IgD-negative memory B cell (primary cell): ENCODE measurements at regions not wholly inside any gene's neighbourhood (a gene's known extent, or its start where the extent isn't known, plus 50 kb on each side); places are given as distances from the start of the nearest gene placed in this dataset.
A peak's percentile ranks its signal among the peaks of the same experiment; 100 is the strongest.

Source experiments
- H3K27ac Mint-ChIP-seq, 3 donors: one replicate each; pipeline ENCODE4 v1.8.0; 2020 to 2022; ENCODE audit warnings: mild to moderate bottlenecking in 3 of 3, mixed read lengths in 3 of 3, moderate library complexity in 1 of 3
- H3K27me3 Mint-ChIP-seq: one replicate; pipeline ENCODE4 v1.8.0; 2021; ENCODE audit warnings: mixed read lengths
- H3K36me3 Mint-ChIP-seq: one replicate; pipeline ENCODE4 v1.8.0; 2020; ENCODE audit warnings: mild to moderate bottlenecking, mixed read lengths
- H3K4me1 Mint-ChIP-seq, 3 donors: one replicate each; pipeline ENCODE4 v1.8.0; 2020 to 2022; ENCODE audit warnings: mixed read lengths in 3 of 3, mild to moderate bottlenecking in 1 of 3
- H3K4me3 Mint-ChIP-seq, 4 donors: one replicate each; pipeline ENCODE4 v1.8.0; 2020 to 2022; ENCODE audit warnings: mild to moderate bottlenecking in 4 of 4, mixed read lengths in 4 of 4, moderate library complexity in 3 of 4
- H3K9me3 Mint-ChIP-seq, 3 donors: one replicate each; pipeline ENCODE4 v1.8.0; 2020 to 2021; ENCODE audit warnings: mixed read lengths in 3 of 3, mild to moderate bottlenecking in 1 of 3

DNA sequence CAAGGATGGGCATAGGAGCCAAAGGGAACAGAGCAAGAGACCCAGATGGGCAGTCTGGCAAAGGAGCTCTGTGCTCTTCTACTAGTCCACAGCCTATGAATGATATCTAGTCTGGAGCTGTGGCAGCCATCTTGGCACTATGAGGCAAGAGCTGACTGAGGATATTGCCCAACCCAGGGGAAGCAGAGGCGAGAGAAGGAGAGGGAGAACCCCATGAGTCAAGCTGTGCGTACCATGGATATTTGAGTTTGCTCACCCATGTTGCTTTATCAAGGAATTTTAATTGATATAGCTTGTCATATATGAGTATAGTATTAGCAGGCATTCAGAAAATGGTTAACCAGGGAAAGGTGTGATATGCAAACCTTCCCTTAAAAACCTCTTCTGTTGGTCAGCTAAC, 420.9 kb downstream of the PRDM2 start:
- Mint-ChIP-seq H3K9me3 (peaks cover 3 to 13% (median 12%) of the 10 kb centered on the region in 3 donors), H3K27ac (no peak overlapping the region), H3K4me1 (no peaks in the 10 kb centered on the region), H3K36me3 (peaks cover 2% of the 10 kb centered on the region), H3K4me3 (no peak overlapping the region), H3K27me3 (peaks cover 11% of the 10 kb centered on the region)

- H3K27me3 Mint-ChIP-seq, result peaks cover 5% of the 10 kb centered on the region
- H3K4me1 Mint-ChIP-seq, result no peaks in the 10 kb centered on the region
- H3K9me3 Mint-ChIP-seq, result peaks cover 0 to 8% (median 3%) of the 10 kb centered on the region in 3 donors
- H3K27ac Mint-ChIP-seq, result no peak overlapping the region
- H3K36me3 Mint-ChIP-seq, result no peaks in the 10 kb centered on the region
- H3K4me3 Mint-ChIP-seq, result no peak overlapping the region
Measured at GRCh38 chr1:14128096-14128495, 428.1 kb downstream of the PRDM2 start.

DNA sequence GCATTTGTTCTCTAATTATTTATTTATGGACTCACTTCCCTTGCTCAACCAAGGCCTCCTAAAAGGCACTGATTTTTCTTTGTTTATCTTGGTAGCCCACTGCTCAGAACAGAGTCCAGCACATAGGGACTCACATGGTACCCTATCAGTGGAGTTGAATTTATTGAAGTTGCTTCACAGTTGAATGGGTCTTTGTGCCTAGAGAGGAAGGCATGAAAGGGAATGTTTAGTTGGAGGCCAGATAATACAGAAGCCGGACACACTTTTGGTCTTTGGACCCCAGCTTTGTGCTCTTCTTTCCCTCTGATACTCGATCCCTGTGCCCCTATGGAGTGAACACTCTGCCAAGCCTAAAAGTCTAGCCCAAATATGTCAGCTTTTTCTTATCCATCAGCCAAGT, 429.0 kb downstream of the PRDM2 start:
- no peaks in the 10 kb centered on the region for H3K36me3 Mint-ChIP-seq
- no peaks in the 10 kb centered on the region for H3K4me1 Mint-ChIP-seq
- peaks cover 0 to 6% (median 3%) of the 10 kb centered on the region in 3 donors for H3K9me3 Mint-ChIP-seq

DNA sequence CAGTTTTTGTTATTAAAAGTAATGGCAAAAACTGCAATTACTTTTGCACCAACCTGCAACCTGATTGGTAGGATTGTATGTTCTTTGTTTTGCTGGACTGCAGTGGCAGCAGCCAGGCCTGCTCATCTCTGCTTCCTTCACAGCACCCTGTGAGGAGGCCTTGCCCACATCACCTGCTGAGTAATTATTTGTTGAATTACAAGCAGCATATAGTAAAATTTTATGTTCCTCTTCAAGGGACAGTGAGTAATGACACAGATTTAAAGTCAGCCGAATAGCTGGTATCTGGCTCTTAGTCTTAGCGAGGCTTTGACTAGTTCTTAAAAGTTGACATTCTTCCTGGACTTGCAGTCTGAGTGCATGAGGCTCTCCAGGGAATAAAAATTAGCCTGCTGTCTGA, 435.1 kb downstream of the PRDM2 start:
- Mint-ChIP-seq H3K4me3 (no peak overlapping the region), H3K27ac (no peak overlapping the region), H3K4me1 (no peaks in the 10 kb centered on the region), H3K9me3 (peaks cover 0 to 3% (median 0%) of the 10 kb centered on the region in 3 donors), H3K27me3 (peaks cover 2% of the 10 kb centered on the region), H3K36me3 (no peaks in the 10 kb centered on the region)

More for the DNA sequence above, 429.0 kb downstream of the PRDM2 start:
- no peak overlapping the region for H3K4me3 Mint-ChIP-seq
- H3K27me3 Mint-ChIP-seq, result peaks cover 5% of the 10 kb centered on the region
- no peak overlapping the region for H3K27ac Mint-ChIP-seq

DNA sequence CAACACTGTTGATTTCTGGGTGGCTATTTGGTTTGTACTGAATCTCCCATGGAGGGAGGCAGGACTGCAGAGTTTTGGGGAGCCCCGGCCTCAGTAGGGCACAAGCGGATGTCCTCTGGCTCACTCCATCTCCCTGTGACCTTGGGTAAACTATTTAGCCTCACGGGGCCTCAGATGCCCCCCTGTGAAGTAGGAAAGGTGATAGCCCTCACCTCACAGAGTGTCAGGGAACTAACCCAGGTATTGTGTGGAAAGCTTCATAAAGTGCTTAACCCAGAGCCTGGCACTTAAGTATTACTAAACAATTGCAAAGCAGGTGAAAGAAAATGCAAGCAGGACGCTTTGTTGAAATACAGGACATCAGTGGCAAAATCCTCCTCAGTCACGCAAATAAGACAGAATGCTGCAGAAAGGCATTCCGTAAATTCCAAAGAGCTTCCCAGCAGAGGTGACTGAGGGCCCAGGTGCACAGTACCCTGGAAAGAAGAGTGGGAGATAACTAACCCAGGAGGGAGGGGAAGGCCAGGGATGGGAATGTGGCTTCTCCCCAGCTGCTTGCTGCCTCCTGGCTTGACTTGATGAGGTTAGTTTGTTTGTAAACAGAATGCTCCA, 436.3 kb downstream of the PRDM2 start:
- Mint-ChIP-seq H3K9me3 (peaks cover 0 to 2% (median 0%) of the 10 kb centered on the region in 3 donors), H3K27me3 (peaks cover 2% of the 10 kb centered on the region), H3K4me1 (no peaks in the 10 kb centered on the region), H3K4me3 (no peak overlapping the region), H3K36me3 (no peaks in the 10 kb centered on the region), H3K27ac (no peak overlapping the region)

DNA sequence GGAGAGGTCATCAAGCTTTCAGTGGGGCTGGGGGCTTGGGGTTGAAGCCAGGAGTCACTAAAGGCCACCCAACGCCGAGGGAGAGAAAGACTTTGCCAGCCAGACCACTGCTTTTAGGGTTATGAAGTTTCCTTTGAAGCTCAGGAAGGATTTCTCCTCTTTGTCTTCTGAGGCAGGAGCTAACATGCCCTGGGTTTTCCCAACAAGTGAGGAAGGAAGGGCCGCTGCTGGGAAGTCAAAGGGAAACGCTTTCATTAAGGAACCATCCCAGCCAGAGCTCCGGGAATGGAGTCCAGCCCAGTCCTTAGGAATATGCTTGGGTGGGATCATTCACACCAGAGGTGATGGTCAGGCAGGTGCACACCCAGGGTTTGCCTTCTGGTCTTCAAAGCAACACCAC, 436.9 kb downstream of the PRDM2 start:
- Mint-ChIP-seq H3K27me3 (no peaks in the 10 kb centered on the region), H3K9me3 (no peaks in the 10 kb centered on the region), H3K4me1 (no peaks in the 10 kb centered on the region), H3K4me3 (no peak overlapping the region), H3K36me3 (no peaks in the 10 kb centered on the region), H3K27ac (no peak overlapping the region)

- no peaks in the 10 kb centered on the region for H3K4me1 Mint-ChIP-seq
- H3K4me3 Mint-ChIP-seq, result no peak overlapping the region
- H3K27me3 Mint-ChIP-seq, result peaks cover 3% of the 10 kb centered on the region
Measured at GRCh38 chr1:14137411-14138134, 437.6 kb downstream of the PRDM2 start.

DNA sequence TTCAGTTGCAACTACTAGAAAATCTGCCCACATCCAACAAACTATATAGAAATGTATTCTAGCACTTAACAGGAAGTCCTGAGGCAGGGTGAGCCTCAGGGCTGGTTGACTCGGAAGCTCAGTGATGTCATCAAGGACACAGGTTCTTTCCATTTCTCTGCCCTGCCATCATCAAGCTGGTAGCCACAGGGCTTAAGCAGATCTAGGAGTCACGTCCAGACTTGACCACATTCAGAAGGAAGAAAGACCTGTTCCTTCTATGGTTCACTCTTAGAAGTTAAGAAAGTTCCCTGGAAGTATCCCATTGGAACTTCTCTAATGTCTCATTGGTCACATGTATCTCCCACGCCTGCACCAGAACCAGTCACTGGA, 438.1 kb downstream of the PRDM2 start:
- H3K27ac Mint-ChIP-seq, result no peak overlapping the region
- no peak overlapping the region for H3K4me3 Mint-ChIP-seq
- H3K9me3 Mint-ChIP-seq, result no peaks in the 10 kb centered on the region
- no peaks in the 10 kb centered on the region for H3K4me1 Mint-ChIP-seq
- no peaks in the 10 kb centered on the region for H3K36me3 Mint-ChIP-seq
- peaks cover 3% of the 10 kb centered on the region for H3K27me3 Mint-ChIP-seq

More at GRCh38 chr1:14137411-14138134, 437.6 kb downstream of the PRDM2 start:
- H3K36me3 Mint-ChIP-seq, result no peaks in the 10 kb centered on the region
- no peak overlapping the region for H3K27ac Mint-ChIP-seq
- H3K9me3 Mint-ChIP-seq, result no peaks in the 10 kb centered on the region

GRCh38 chr1:14138687-14139086, 438.7 kb downstream of the PRDM2 start:
- no peaks in the 10 kb centered on the region for H3K36me3 Mint-ChIP-seq
- H3K27ac Mint-ChIP-seq, result no peak overlapping the region
- no peaks in the 10 kb centered on the region for H3K4me1 Mint-ChIP-seq
- H3K27me3 Mint-ChIP-seq, result peaks cover 3% of the 10 kb centered on the region
- no peak overlapping the region for H3K4me3 Mint-ChIP-seq
- H3K9me3 Mint-ChIP-seq, result no peaks in the 10 kb centered on the region

- Mint-ChIP-seq H3K9me3 (no peaks in the 10 kb centered on the region), H3K4me3 (no peak overlapping the region)
Measured at GRCh38 chr1:14140831-14141401, 440.9 kb downstream of the PRDM2 start.

GRCh38 chr1:14141656-14142055, 441.7 kb downstream of the PRDM2 start:
- Mint-ChIP-seq H3K27ac (no peak overlapping the region), H3K4me3 (no peak overlapping the region), H3K4me1 (peaks cover 0 to 3% (median 0%) of the 10 kb centered on the region in 3 donors), H3K27me3 (peaks cover 6% of the 10 kb centered on the region), H3K36me3 (peaks cover 2% of the 10 kb centered on the region), H3K9me3 (no peaks in the 10 kb centered on the region)

More at GRCh38 chr1:14140831-14141401, 440.9 kb downstream of the PRDM2 start:
- peaks cover 6% of the 10 kb centered on the region for H3K27me3 Mint-ChIP-seq
- H3K4me1 Mint-ChIP-seq, result peaks cover 0 to 2% (median 0%) of the 10 kb centered on the region in 3 donors
- no peak overlapping the region for H3K27ac Mint-ChIP-seq
- peaks cover 2% of the 10 kb centered on the region for H3K36me3 Mint-ChIP-seq

GRCh38 chr1:14142397-14143100, 442.6 kb downstream of the PRDM2 start:
- Mint-ChIP-seq H3K27ac (no peak overlapping the region), H3K27me3 (peaks cover 6% of the 10 kb centered on the region), H3K4me1 (peaks cover 0 to 3% (median 0%) of the 10 kb centered on the region in 3 donors), H3K9me3 (no peaks in the 10 kb centered on the region), H3K4me3 (no peak overlapping the region), H3K36me3 (peaks cover 2% of the 10 kb centered on the region)

DNA sequence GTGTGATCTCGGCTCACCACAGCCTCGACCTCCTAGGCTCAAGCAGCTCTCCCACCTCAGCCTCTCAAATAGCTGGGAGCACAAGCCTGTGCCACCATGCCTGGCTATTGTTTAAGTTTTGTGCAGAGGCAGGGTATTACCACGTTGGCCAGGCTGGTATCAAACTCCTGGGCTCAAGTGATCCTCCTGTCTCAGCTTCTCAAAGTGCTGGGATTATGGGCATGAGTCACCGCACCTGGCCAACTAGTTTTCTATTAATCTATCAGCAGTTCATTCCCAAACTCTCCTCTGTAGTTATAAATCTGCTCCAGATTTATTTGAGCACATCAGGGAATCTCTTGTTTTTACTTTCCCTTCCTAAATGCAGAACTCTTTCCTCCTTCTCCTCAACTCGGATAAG, 443.8 kb downstream of the PRDM2 start:
- Mint-ChIP-seq H3K4me1 (peaks cover 0 to 3% (median 0%) of the 10 kb centered on the region in 3 donors), H3K27me3 (peaks cover 6% of the 10 kb centered on the region), H3K9me3 (no peaks in the 10 kb centered on the region), H3K4me3 (no peak overlapping the region), H3K27ac (no peak overlapping the region), H3K36me3 (peaks cover 2% of the 10 kb centered on the region)

- no peak overlapping the region for H3K27ac Mint-ChIP-seq
- no peak overlapping the region for H3K4me3 Mint-ChIP-seq
- H3K36me3 Mint-ChIP-seq, result peaks cover 2% of the 10 kb centered on the region
- no peaks in the 10 kb centered on the region for H3K9me3 Mint-ChIP-seq
- H3K27me3 Mint-ChIP-seq, result peaks cover 5% of the 10 kb centered on the region
- H3K4me1 Mint-ChIP-seq, result peaks cover 0 to 3% (median 0%) of the 10 kb centered on the region in 3 donors
Measured at GRCh38 chr1:14148526-14148925, 448.5 kb downstream of the PRDM2 start.

DNA sequence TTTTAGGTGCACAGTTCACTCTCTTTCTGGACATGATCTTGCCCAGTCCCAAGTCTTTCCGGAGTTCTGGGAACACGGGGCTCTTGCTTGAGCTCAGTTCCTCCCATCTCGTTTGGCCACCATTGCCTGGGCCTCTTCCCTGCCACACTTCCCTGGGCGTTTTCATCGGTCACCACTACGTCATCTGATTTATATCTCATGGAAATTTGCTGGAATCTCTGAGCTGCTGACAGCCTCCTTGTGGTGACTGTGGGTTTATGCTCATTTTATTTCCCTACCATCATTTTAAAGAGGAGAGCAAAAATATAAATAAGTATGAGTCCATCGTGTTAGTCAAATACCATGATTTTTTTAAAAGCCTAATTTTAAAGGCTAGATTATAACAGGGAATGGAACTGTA, 449.1 kb upstream of the KAZN start:
- Mint-ChIP-seq H3K9me3 (peaks cover 0 to 4% (median 0%) of the 10 kb centered on the region in 3 donors), H3K27me3 (peaks cover 4% of the 10 kb centered on the region), H3K36me3 (peaks cover 2% of the 10 kb centered on the region), H3K27ac (no peak overlapping the region), H3K4me1 (peaks cover 0 to 3% (median 0%) of the 10 kb centered on the region in 3 donors), H3K4me3 (peak overlapping the region in 1 of 4 donors; percentile 15)
